HL-60 (cell line): ENCODE measurements at regions not wholly inside any gene's neighbourhood (a gene's known extent, or its start where the extent isn't known, plus 50 kb on each side); places are given as distances from the start of the nearest gene placed in this dataset.

Experiments used
- DNase-seq, 2 experiments: peaks; one replicate each; pipeline ENCODE4 v3.0.0-alpha.2; 2010 to 2020; ENCODE audit warnings: low read depth in 1 of 2, low spot score in 1 of 2
- H3K27ac ChIP-seq: fragments of 250-450 bp; sonication (Bioruptor Pico); replicated peaks from 2 replicates; pipeline ENCODE4 v1.5.1; 2020; ENCODE audit warnings: mild to moderate bottlenecking, moderate library complexity
- H3K27me3 ChIP-seq: fragments of 250-450 bp; sonication (Bioruptor Pico); 2 replicates; pipeline ENCODE4 v1.5.1; 2021; ENCODE audit warnings: mild to moderate bottlenecking, moderate library complexity; ENCODE audit not compliant: insufficient read depth, poor library complexity, severe bottlenecking
- H3K4me3 ChIP-seq: replicated peaks from 2 replicates; pipeline ENCODE4 v1.5.1; 2011; ENCODE audit warnings: mild to moderate bottlenecking, control low read depth, low read length; ENCODE audit not compliant: insufficient read depth
- CTCF ChIP-seq: IDR thresholded peaks from one replicate; pipeline ENCODE4 v1.5.1; 2011; ENCODE audit warnings: low read length, control low read depth, inconsistent platforms; ENCODE audit not compliant: insufficient read depth
- GABPA ChIP-seq: IDR thresholded peaks from 2 replicates; pipeline ENCODE4 v1.6.1; 2012; ENCODE audit warnings: low read depth
- POLR2AphosphoS5 ChIP-seq: IDR thresholded peaks from 2 replicates; pipeline ENCODE4 v1.6.1; 2012; ENCODE audit warnings: low read depth
- REST ChIP-seq: IDR thresholded peaks from 2 replicates; pipeline ENCODE4 v1.6.1; 2012; ENCODE audit warnings: low read depth; ENCODE audit not compliant: insufficient replicate concordance
- SPI1 ChIP-seq: IDR thresholded peaks from 2 replicates; pipeline ENCODE4 v1.6.1; 2012; ENCODE audit warnings: low read depth, mild to moderate bottlenecking, borderline replicate concordance

GRCh38 chr12:115212356-115212755 lies 528.4 kb upstream of the TBX3 start:
- no peaks in the 10 kb centered on the region for H3K27me3 ChIP-seq
- DNase-seq, result no peak

GRCh38 chr12:115210533-115211252 lies 526.7 kb upstream of the TBX3 start:
- Histone ChIP-seq H3K27me3 (no peaks in the 10 kb centered on the region), H3K27ac (no peak overlapping the region), H3K4me3 (no peak overlapping the region)
- no peak for TF ChIP-seq REST
- no peak for TF ChIP-seq POLR2AphosphoS5
- DNase-seq, result no peak

More at GRCh38 chr12:115212356-115212755, 528.4 kb upstream of the TBX3 start:
- Histone ChIP-seq H3K4me3 (no peak overlapping the region), H3K27ac (no peak overlapping the region)
- no peak for TF ChIP-seq GABPA
- no peak for TF ChIP-seq CTCF

- Histone ChIP-seq H3K27me3 (no peaks in the 10 kb centered on the region), H3K4me3 (no peak overlapping the region), H3K27ac (no peak overlapping the region)
- no peak for DNase-seq
- TF ChIP-seq REST (no peak), POLR2AphosphoS5 (no peak), SPI1 (no peak), GABPA (no peak)
These were observed 525.3 kb upstream of the TBX3 start for GRCh38 chr12:115209230-115209629.

- Histone ChIP-seq H3K4me3 (no peak overlapping the region), H3K27me3 (no peaks in the 10 kb centered on the region), H3K27ac (no peak overlapping the region)
- DNase-seq, result no peak
- TF ChIP-seq POLR2AphosphoS5 (no peak), CTCF (no peak), GABPA (no peak), SPI1 (no peak), REST (no peak)
These were observed 524.1 kb upstream of the TBX3 start for GRCh38 chr12:115208098-115208497.
